Small intestine (tissue), 7 donors: ENCODE measurements at regions not wholly inside any gene's neighbourhood (a gene's known extent, or its start where the extent isn't known, plus 50 kb on each side); places are given as distances from the start of the nearest gene placed in this dataset.

ENCODE experiments used
- DNase-seq, 2 donors: peaks; one replicate each; pipeline versions ENCODE4 v3.0.0 to v3.0.0-alpha.2; 2013
- FAIRE-seq: peaks from 2 replicates; lab custom pipeline; 2012; peaks lifted over from hg19 to GRCh38; lab: Jason Lieb, UNC
- H3K27ac ChIP-seq, 3 donors: one replicate each; pipeline ENCODE4 v1.5.1; 2013; ENCODE audit warnings: low read length in 2 of 3, mild to moderate bottlenecking in 2 of 3, control low read depth in 1 of 3, inconsistent platforms in 1 of 3, low read depth in 1 of 3, moderate library complexity in 1 of 3
- H3K27me3 ChIP-seq, 3 donors: one replicate each; pipeline ENCODE4 v1.6.1; 2013; ENCODE audit warnings: low read length in 3 of 3, inconsistent platforms in 1 of 3; ENCODE audit not compliant: control insufficient read depth in 3 of 3, insufficient read depth in 3 of 3
- H3K36me3 ChIP-seq, 3 donors: one replicate each; pipeline ENCODE4 v1.6.1; 2013; ENCODE audit warnings: low read length in 3 of 3, inconsistent platforms in 1 of 3, low read depth in 1 of 3, mild to moderate bottlenecking in 1 of 3, moderate library complexity in 1 of 3; ENCODE audit not compliant: control insufficient read depth in 3 of 3, insufficient read depth in 2 of 3
- H3K4me1 ChIP-seq, 3 donors: one replicate each; pipeline ENCODE4 v1.6.1; 2013; ENCODE audit warnings: low read length in 2 of 3, inconsistent platforms in 1 of 3, low read depth in 1 of 3, mild to moderate bottlenecking in 1 of 3, moderate library complexity in 1 of 3; ENCODE audit not compliant: control insufficient read depth in 3 of 3, insufficient read depth in 2 of 3
- H3K4me3 ChIP-seq, 3 donors: one replicate each; pipeline ENCODE4 v1.5.1; 2013; ENCODE audit warnings: low read length in 3 of 3, control low read depth in 1 of 3, inconsistent platforms in 1 of 3, low read depth in 1 of 3, mild to moderate bottlenecking in 1 of 3, moderate library complexity in 1 of 3
- H3K9me3 ChIP-seq, 2 donors: one replicate each; pipeline ENCODE4 v1.6.1; 2013; ENCODE audit warnings: low read depth in 1 of 2, low read length in 1 of 2; ENCODE audit not compliant: control insufficient read depth in 2 of 2, insufficient read depth in 1 of 2
- WGBS, 3 donors: extraction: QIAGEN DNeasy Blood & Tissue Kit; methylation state at CpG; one replicate each; pipeline ENCODE4 v1.1.7; 2013; 5-methylcytosine and 5-hydroxymethylcytosine counted together
- donor health status: healthy with polysubstance abuse.
- donor health status: control.
- donor health status: control.
- donor health status: Bipolar disorder and iron deficiency.
- donor health status: healthy.

GRCh38 chr3:107025961-107026360 is 351.3 kb upstream of the CCDC54 start:
- Histone ChIP-seq H3K27ac (no peak overlapping the region), H3K4me3 (no peak overlapping the region), H3K9me3 (no peaks in the 10 kb centered on the region), H3K27me3 (no peaks in the 10 kb centered on the region), H3K4me1 (no peaks in the 10 kb centered on the region), H3K36me3 (no peaks in the 10 kb centered on the region)
- DNase-seq (no peak), FAIRE-seq (no peak)
- WGBS, 3 donors: 11 to 59% (median 15%) methylated on average over 3 of the region's 3 CpGs

GRCh38 chr3:107028086-107028485 is 349.2 kb upstream of the CCDC54 start:
- Histone ChIP-seq H3K36me3 (no peaks in the 10 kb centered on the region), H3K27me3 (no peaks in the 10 kb centered on the region), H3K9me3 (no peaks in the 10 kb centered on the region), H3K4me1 (no peaks in the 10 kb centered on the region), H3K27ac (no peak overlapping the region), H3K4me3 (no peak overlapping the region)
- WGBS, 3 donors: 50 to 60% (median 53%) methylated on average over 1 of the region's 1 CpG
- DNase-seq: no peak
- FAIRE-seq: no peak

GRCh38 chr3:107028626-107029025 is 348.6 kb upstream of the CCDC54 start:
- H3K9me3 ChIP-seq: no peaks in the 10 kb centered on the region
- no peak for FAIRE-seq
- WGBS, 3 donors: 79 to 87% (median 86%) methylated on average over 1 of the region's 1 CpG

GRCh38 chr3:107032111-107032510 is 345.1 kb upstream of the CCDC54 start:
- no peaks in the 10 kb centered on the region for H3K36me3 ChIP-seq
- no peak for FAIRE-seq

More at GRCh38 chr3:107028626-107029025, 348.6 kb upstream of the CCDC54 start:
- DNase-seq: no peak
- Histone ChIP-seq H3K27ac (no peak overlapping the region), H3K27me3 (no peaks in the 10 kb centered on the region), H3K4me3 (no peak overlapping the region), H3K36me3 (no peaks in the 10 kb centered on the region), H3K4me1 (no peaks in the 10 kb centered on the region)

GRCh38 chr3:107034142-107034541 is 343.1 kb upstream of the CCDC54 start:
- Histone ChIP-seq H3K27ac (no peak overlapping the region), H3K9me3 (no peaks in the 10 kb centered on the region), H3K36me3 (no peaks in the 10 kb centered on the region), H3K27me3 (no peaks in the 10 kb centered on the region), H3K4me3 (no peak overlapping the region), H3K4me1 (no peaks in the 10 kb centered on the region)
- FAIRE-seq: no peak
- 82 to 88% (median 88%) methylated on average over 3 of the region's 3 CpGs for WGBS, 3 donors
- no peak for DNase-seq

More at GRCh38 chr3:107032111-107032510, 345.1 kb upstream of the CCDC54 start:
- no peak for DNase-seq
- WGBS, 3 donors: 89 to 91% (median 90%) methylated on average over 2 of the region's 2 CpGs
- H3K4me1 ChIP-seq: no peaks in the 10 kb centered on the region
- no peaks in the 10 kb centered on the region for H3K9me3 ChIP-seq
- no peak overlapping the region for H3K4me3 ChIP-seq
- no peak overlapping the region for H3K27ac ChIP-seq
- H3K27me3 ChIP-seq: no peaks in the 10 kb centered on the region

- Histone ChIP-seq H3K27ac (no peak overlapping the region), H3K27me3 (no peaks in the 10 kb centered on the region), H3K9me3 (no peaks in the 10 kb centered on the region), H3K4me3 (no peak overlapping the region), H3K4me1 (no peaks in the 10 kb centered on the region), H3K36me3 (no peaks in the 10 kb centered on the region)
- WGBS, 3 donors: 83 to 89% (median 86%) methylated on average over 2 of the region's 2 CpGs
- FAIRE-seq (no peak), DNase-seq (no peak)
Measured at GRCh38 chr3:107035176-107035575, 342.1 kb upstream of the CCDC54 start.

- no peak for FAIRE-seq
- no peaks in the 10 kb centered on the region for H3K36me3 ChIP-seq
- no peaks in the 10 kb centered on the region for H3K9me3 ChIP-seq
- H3K4me1 ChIP-seq: no peaks in the 10 kb centered on the region
- 38 to 63% (median 56%) methylated on average over 1 of the region's 1 CpG for WGBS, 3 donors
- DNase-seq: no peak
- H3K27me3 ChIP-seq: no peaks in the 10 kb centered on the region
- no peak overlapping the region for H3K27ac ChIP-seq
- no peak overlapping the region for H3K4me3 ChIP-seq
Measured at GRCh38 chr3:107044677-107045076, 332.6 kb upstream of the CCDC54 start.

GRCh38 chr3:107045791-107046190 is 331.4 kb upstream of the CCDC54 start:
- no peaks in the 10 kb centered on the region for H3K27me3 ChIP-seq
- FAIRE-seq (no peak), DNase-seq (no peak)
- H3K27ac ChIP-seq: no peak overlapping the region
- WGBS, 3 donors: 41 to 61% (median 41%) methylated on average over 3 of the region's 3 CpGs
- no peak overlapping the region for H3K4me3 ChIP-seq
- H3K9me3 ChIP-seq: no peaks in the 10 kb centered on the region
- H3K36me3 ChIP-seq: no peaks in the 10 kb centered on the region
- no peaks in the 10 kb centered on the region for H3K4me1 ChIP-seq

GRCh38 chr3:107055181-107055942 is 321.9 kb upstream of the CCDC54 start:
- Histone ChIP-seq H3K36me3 (no peaks in the 10 kb centered on the region), H3K4me3 (no peak overlapping the region), H3K27me3 (peaks cover 0 to 1% (median 0%) of the 10 kb centered on the region in 3 donors), H3K4me1 (no peaks in the 10 kb centered on the region), H3K27ac (no peak overlapping the region), H3K9me3 (no peaks in the 10 kb centered on the region)
- no peak for DNase-seq
- WGBS, 3 donors: 81 to 90% (median 84%) methylated on average over 4 of the region's 4 CpGs
- FAIRE-seq: no peak
